H1 (cell line): ENCODE measurements at regions not wholly inside any gene's neighbourhood (a gene's known extent, or its start where the extent isn't known, plus 50 kb on each side); places are given as distances from the start of the nearest gene placed in this dataset.

Source experiments
- ASH2L ChIP-seq: fragments of 200-600, 300-600 bp; sonication (generic); IDR thresholded peaks from one replicate; pipeline ENCODE4 v1.7.1; 2017; ENCODE audit warnings: low read length
- CEBPB ChIP-seq: IDR thresholded peaks from 2 replicates; pipeline ENCODE4 v1.6.1; 2012; ENCODE audit warnings: low read depth, low read length
- CREB1 ChIP-seq: IDR thresholded peaks from 2 replicates; pipeline ENCODE4 v1.6.1; 2012; ENCODE audit warnings: inconsistent platforms
- EZH2 ChIP-seq: fragments of 200-600 bp; sonication (generic); IDR thresholded peaks from 2 replicates; pipeline ENCODE4 v1.7.1; 2012; ENCODE audit warnings: low read depth, mild to moderate bottlenecking, moderate library complexity, low read length, inconsistent platforms; ENCODE audit not compliant: severe bottlenecking
- GABPA ChIP-seq: IDR thresholded peaks from 2 replicates; pipeline ENCODE4 v1.6.1; 2011; ENCODE audit warnings: mild to moderate bottlenecking, low read length, moderate library complexity, borderline replicate concordance; ENCODE audit not compliant: insufficient read depth
- MAFK ChIP-seq: IDR thresholded peaks from 2 replicates; pipeline ENCODE4 v1.6.1; 2012; ENCODE audit warnings: low read depth, mild to moderate bottlenecking, improper control_type of control experiment, low read length
- POLR2A ChIP-seq, 2 experiments: IDR thresholded peaks; 1 replicate in 1 of 2; 2 replicates in 1 of 2; pipeline ENCODE4 v1.6.1; 2011; ENCODE audit warnings: low read depth in 2 of 2, low read length in 2 of 2, mild to moderate bottlenecking in 2 of 2; ENCODE audit errors: control extremely low read depth in 1 of 2
- RXRA ChIP-seq: IDR thresholded peaks from 2 replicates; pipeline ENCODE4 v1.6.1; 2011; ENCODE audit warnings: low read depth, mild to moderate bottlenecking, low read length, moderate library complexity; ENCODE audit not compliant: insufficient read depth
- SIN3A ChIP-seq, 2 experiments: IDR thresholded peaks in 1 of 2; conservative IDR thresholded peaks in 1 of 2; 2 replicates each; pipeline ENCODE4 v1.6.1; 2011 to 2012; ENCODE audit warnings: low read length in 2 of 2, improper control_type of control experiment in 1 of 2, low read depth in 1 of 2, mild to moderate bottlenecking in 1 of 2
- SP1 ChIP-seq: IDR thresholded peaks from 2 replicates; pipeline ENCODE4 v1.6.1; 2011; ENCODE audit warnings: low read depth, low read length
- TF ChIP-seq, protein P1 (sequence below), 3 experiments: IDR thresholded peaks; 1 replicate in 2 of 3; 2 replicates in 1 of 3; pipeline versions ENCODE4 v1.5.1 to v1.6.1; 2011; ENCODE audit warnings: low read length in 3 of 3, mild to moderate bottlenecking in 3 of 3, inconsistent platforms in 2 of 3, low read depth in 1 of 3, moderate library complexity in 1 of 3; ENCODE audit not compliant: insufficient read depth in 1 of 3; ENCODE audit errors: control extremely low read depth in 1 of 3
- TF ChIP-seq, protein P2 (sequence below): IDR thresholded peaks from 2 replicates; pipeline ENCODE4 v1.6.1; 2011; ENCODE audit warnings: low read depth, mild to moderate bottlenecking, low read length; ENCODE audit not compliant: insufficient read depth
- TF ChIP-seq, protein P3 (sequence below): IDR thresholded peaks from 2 replicates; pipeline ENCODE4 v1.6.1; 2012; ENCODE audit warnings: low read length, inconsistent platforms
- TF ChIP-seq, protein P4 (sequence below): IDR thresholded peaks from 2 replicates; pipeline ENCODE4 v1.6.1; 2012; ENCODE audit warnings: inconsistent platforms

DNA sequence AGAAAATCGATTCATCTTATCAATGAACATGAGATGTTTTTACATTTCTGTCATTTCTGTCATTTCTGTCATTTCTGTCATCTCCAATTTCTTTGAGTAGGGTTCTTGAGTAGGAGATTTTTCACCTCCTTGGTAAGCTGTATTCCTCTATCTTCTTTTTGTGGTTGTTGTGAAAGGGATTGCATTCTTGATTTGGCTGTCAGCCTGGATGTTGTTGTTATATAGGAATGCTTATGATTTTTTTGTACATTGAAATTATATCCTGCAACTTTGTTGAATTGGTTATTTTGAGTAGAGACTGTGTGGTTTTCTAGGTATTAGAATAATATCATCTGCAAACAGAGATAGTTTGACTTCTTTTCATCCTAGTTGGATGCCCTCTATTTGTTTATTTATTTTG, 1233.7 kb downstream of the PLA2G4A start:
- TF ChIP-seq, protein P1, sequence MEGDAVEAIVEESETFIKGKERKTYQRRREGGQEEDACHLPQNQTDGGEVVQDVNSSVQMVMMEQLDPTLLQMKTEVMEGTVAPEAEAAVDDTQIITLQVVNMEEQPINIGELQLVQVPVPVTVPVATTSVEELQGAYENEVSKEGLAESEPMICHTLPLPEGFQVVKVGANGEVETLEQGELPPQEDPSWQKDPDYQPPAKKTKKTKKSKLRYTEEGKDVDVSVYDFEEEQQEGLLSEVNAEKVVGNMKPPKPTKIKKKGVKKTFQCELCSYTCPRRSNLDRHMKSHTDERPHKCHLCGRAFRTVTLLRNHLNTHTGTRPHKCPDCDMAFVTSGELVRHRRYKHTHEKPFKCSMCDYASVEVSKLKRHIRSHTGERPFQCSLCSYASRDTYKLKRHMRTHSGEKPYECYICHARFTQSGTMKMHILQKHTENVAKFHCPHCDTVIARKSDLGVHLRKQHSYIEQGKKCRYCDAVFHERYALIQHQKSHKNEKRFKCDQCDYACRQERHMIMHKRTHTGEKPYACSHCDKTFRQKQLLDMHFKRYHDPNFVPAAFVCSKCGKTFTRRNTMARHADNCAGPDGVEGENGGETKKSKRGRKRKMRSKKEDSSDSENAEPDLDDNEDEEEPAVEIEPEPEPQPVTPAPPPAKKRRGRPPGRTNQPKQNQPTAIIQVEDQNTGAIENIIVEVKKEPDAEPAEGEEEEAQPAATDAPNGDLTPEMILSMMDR (IDR thresholded peaks at IDR 0.05; ENCODE audit: control extremely low read depth in 1 of 3, insufficient read depth in 1 of 3, low read depth in 1 of 3, low read length in 3 of 3) = no peak
- TF ChIP-seq ASH2L (no peak), SP1 (no peak), GABPA (no peak), POLR2A (IDR thresholded peaks at IDR 0.05; ENCODE audit: control extremely low read depth in 1 of 2, low read depth in 2 of 2, low read length in 2 of 2) (no peak), MAFK (no peak), CEBPB (no peak), RXRA (no peak), SIN3A (conservative IDR thresholded peaks at IDR 0.05 in 1 of 2, IDR thresholded peaks at IDR 0.05 in 1 of 2; ENCODE audit: low read depth in 1 of 2, low read length in 2 of 2) (no peak), EZH2 (no peak), CREB1 (no peak)
- TF ChIP-seq, protein P2, sequence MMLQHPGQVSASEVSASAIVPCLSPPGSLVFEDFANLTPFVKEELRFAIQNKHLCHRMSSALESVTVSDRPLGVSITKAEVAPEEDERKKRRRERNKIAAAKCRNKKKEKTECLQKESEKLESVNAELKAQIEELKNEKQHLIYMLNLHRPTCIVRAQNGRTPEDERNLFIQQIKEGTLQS = no peak
- TF ChIP-seq, protein P3, sequence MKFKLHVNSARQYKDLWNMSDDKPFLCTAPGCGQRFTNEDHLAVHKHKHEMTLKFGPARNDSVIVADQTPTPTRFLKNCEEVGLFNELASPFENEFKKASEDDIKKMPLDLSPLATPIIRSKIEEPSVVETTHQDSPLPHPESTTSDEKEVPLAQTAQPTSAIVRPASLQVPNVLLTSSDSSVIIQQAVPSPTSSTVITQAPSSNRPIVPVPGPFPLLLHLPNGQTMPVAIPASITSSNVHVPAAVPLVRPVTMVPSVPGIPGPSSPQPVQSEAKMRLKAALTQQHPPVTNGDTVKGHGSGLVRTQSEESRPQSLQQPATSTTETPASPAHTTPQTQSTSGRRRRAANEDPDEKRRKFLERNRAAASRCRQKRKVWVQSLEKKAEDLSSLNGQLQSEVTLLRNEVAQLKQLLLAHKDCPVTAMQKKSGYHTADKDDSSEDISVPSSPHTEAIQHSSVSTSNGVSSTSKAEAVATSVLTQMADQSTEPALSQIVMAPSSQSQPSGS = no peak
- TF ChIP-seq, protein P4, sequence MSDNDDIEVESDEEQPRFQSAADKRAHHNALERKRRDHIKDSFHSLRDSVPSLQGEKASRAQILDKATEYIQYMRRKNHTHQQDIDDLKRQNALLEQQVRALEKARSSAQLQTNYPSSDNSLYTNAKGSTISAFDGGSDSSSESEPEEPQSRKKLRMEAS = no peak
